Pons (tissue), 1 donor: ENCODE measurements at regions not wholly inside any gene's neighbourhood (a gene's known extent, or its start where the extent isn't known, plus 50 kb on each side); places are given as distances from the start of the nearest gene placed in this dataset.
A peak's percentile ranks its signal among the peaks of the same experiment; 100 is the strongest.
"Not testable (repeated sequence)": the region's sequence is repeated elsewhere in the genome, so short reads cannot be mapped to it uniquely, and the experiment has no call there.

Experiments used
- DNase-seq: peaks from one replicate; pipeline ENCODE4 v3.0.0-alpha.2; 2016; ENCODE audit warnings: low spot score

DNA sequence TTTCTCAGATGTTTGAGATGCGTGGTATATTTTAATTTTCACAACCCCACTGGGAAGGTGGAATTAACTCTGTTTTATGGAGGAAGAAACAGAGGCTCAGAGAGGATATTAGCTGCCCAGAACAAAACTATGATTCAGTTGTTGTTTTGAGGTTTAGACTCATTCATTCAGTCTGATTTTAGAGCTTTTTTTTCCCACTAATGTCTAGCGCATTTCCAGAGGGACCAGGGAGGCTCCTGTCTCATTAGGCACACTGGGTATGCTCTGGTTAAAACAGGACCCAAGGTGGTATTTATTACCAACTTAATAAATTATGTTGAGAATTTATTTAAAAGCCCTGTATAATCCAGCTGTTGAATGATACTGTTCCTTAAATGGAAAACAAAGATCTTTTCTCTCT lies 272.0 kb upstream of the RGMA start:
- DNase-seq = no peak

DNA sequence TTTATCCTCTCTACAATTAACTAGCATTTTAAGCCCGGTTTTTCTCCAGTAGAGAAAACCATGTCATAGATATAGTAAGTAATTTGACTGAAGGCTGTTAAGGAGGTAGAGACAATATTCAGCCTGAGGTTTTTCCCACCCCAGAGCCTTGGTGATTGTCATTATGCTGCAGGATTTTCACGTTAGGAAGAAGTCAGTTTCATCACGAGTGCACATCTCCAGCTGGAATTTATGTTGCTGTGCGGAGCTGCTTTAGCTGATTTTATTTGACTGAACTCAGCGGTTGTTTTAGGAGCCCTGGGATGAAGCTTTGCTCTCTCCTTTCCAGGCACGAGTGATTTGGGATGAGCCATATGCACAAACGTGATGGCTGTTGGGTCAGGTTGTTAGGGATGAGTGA lies 271.3 kb upstream of the RGMA start:
- no peak for DNase-seq

DNA sequence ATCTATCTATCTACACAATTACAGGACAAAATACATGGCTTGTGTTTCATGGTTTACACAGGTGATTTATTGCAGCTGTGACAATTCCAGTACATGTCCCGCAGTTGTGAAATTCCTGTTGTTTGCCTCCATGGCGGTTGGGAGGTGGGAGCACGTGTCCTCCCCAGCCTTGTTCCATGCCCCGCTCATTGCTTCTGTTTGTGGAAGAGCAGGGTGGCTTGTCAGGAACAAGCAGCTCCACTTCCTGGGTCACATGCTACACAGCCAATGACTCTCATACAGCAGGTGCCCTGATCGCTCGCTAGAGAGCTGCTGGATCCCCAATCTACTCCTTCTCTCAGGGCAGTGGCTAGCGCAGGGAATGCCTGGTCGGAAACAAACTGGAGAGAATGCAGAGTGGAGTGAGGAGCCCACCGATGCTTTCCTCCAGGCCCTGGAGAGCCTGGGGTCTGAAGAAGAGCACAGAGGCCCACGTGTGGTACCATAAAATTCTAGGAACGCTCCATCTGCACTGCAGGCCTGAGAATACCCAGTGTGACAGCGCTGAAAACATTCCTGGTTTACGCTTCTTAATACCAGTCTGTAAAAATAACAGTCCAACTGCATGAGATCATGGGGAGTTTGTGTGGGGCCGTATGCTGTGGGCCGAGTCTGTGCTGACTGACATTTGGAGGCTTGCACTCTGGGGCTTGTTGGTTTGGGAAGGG lies 270.6 kb upstream of the RGMA start:
- no peak for DNase-seq

DNA sequence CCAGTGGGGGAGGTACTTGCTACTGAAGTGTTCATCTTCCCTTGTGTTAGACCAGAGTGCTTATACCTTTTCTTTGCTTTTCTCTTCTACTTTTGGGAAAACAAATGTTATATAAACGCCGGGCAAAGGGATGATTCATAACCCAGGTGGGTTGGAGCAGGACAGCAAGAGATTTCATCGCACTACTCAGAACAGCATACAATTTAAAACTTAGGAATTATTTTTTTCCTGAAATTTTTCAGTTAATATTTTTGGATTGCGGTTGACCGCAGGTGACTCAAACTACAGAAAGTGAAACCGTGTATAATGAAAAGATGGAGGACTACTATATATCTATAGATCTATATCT lies 270.0 kb upstream of the RGMA start:
- DNase-seq = no peak

DNA sequence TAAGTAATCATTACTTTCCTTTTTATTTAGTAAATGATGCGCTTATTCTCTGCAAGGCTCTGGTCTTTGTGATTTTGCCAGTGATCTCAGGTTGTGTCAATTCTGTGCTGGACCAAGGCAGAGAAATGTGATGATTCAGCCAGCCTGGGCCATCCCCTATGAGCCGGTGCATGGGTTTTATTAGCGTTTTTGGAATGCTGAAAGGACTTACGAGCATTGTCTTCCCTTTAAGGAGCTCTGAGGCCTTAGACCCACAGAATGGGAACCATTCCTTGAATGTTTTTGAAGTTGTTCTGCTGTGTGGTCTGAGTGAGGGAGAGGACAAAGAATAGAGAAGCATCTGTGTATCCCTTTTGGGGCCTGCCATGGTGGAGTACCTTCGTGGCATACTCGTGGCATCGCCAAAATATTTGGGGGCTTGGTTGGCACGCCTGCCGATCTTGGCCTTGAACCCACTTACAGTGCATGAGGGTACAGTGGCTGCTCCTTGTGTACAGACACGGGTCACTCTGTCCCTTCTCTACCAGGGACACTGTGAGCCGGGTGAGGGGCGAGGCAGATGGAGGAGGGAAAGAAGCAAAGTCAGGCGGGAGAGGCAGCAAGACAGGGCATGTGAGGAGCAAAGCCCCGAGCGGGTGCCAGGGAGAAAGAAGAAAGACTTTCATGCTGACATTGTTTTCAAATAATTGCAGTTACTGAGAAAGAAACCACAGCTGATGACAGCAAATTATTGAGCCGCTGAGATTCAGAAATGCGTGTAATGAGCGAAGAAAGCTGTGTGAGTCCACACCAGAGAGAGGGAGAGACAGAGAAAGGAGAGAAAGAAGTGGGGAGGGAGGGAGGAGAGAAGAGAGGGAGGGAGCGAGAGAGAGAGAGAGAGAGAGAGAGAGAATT lies 269.4 kb upstream of the RGMA start:
- DNase-seq = no peak

DNA sequence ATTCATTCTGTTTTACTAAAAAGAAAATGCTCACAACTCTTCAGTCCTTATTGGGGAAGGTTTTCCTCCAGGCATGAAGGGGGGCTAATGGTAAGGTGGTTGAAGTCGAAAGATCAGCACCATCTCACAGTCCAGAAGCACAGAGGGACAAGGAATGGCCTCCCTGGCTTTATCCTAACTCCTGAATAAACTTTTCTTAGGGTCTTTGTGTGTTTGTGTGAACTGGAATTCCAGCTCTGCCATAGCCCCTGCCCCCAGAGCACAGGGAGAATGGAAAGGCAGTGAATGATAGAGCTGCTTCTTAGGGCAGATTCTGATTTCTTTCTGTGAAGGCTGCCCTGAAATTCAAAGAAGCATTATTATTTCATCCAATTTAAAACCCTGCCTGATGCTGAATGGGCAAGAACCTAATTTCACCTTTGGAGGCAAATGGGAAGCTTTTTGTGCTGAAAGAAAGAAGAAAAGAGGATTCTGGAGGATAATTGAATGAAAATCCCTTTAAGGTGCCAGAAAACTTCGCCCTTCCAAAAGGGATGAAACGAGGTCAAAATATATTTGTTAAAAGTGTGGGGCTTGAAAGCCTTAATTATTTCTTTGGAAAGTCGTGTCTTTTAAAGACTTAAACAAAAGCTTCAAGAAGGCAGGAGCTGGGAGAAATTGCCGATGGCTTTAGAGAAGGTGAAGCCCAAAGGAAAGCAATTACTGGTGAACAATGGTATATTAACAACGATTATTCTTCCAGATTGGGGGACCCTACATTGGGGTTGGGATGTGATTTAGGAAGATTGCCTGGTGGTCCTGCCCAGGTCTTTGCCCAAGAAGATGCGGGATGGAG lies 259.9 kb upstream of the RGMA start:
- peak; percentile 7 for DNase-seq

DNA sequence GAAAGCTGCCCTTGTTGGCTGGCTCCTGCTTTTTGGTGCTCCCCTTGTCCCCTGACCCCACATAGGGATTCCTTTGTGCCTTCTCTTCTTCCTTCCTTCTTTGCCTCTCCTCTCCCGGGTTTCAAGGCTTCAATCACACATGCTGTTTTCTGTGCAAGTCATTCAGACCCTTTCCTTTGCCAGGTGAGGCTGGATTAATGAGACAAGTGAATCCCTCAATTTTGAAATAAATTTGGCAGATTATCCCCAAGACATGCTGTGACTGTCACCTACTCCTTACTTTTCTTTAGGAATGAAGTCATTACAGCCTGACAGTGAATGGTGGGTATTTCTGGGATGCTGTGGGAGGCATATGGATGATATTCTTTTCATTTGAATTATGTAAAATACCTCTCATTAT lies 259.0 kb upstream of the RGMA start:
- DNase-seq = no peak

DNA sequence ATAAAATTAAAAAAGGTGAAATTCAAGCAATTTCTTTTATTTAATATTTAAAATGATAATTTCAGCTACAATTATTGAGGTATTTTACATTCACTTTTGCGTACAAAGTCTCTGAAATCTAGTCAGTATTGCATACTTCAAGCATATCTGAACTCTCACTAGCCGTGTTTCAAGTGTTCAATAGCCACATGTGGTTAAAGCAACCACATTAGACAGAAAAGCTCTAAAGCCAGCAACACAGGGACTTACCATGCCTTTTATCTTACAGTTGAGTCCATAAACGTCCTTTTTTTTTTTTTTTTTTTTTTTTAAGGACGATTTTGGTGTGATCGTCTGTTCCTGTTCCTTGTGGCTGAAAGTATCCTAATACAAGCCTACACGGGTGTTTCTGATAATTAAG lies 257.0 kb upstream of the RGMA start:
- no peak for DNase-seq

DNA sequence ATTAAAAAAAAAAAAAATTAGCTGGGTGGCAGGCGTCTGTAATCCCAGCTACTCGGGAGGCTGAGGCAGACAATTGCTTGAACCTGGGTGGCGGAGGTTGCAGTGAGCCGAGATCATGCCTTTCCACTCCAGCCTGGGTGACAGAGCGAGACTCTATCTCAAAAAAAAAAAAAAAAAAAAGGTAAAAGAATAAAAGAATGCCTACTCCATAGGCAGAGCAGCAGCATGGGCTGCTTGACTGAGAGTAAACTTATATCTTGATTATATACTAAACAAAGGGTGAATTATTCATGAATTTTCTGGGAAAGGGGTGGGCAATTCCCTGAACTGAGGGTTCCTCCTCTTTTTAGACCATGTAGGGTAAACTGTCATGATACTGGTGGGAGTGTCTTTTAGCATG lies 254.4 kb upstream of the RGMA start:
- not testable (repeated sequence) for DNase-seq

DNA sequence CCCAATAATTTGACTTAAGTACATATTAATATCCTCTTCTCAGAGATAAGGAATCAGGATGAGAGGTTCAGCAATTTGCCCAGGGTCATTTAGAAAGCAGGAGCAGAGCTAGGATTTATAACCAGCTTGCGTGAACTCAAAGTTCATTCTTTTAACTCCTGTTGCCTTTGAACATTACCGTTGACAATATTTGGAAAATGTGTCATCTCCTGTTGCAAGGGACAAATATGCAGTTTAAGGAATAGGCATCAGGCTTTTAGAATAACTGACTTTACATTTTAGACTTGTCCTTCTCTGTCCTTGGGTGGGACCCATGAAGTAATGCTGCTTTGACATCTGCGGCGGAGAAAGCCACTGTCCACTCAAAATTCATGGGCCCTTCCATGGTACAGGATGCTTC lies 252.2 kb upstream of the RGMA start:
- DNase-seq = no peak

DNA sequence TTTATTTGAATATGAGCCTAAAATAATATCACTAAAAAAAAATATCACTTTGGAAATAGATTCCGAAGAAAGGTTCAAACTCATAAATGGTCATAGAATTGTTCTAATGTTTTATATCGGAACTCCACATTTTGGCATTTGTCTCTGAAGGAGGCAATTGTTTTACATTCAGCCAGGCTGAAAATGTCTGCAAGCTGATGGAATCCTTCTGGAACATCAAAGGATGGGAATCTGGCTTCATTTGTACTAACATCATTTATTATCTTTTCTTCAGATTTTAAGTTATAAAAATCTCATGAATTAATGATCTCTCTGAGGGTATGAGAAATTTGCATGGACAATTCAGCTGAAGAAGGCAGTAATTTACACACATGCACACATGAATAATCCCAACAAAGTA lies 251.4 kb upstream of the RGMA start:
- no peak for DNase-seq

DNA sequence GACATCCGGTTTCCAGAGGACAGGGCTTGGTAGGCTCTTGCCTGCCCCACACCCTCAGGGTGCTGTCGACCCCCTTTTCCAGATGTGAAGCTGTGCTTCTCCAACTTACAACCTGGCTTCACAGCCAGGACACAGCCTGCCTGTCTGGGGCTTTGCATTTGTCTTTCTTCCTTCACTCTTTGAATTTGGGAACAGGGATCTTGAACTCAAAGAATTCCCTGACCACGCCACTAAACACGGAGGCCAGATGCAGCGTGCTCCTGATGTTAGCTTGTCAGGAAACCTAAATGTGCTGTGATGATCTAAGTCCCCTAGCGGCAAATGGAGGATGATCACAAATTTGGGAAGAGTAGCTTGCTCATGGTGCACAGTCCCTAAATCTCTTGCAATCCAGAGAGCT lies 244.8 kb upstream of the RGMA start:
- no peak for DNase-seq

DNA sequence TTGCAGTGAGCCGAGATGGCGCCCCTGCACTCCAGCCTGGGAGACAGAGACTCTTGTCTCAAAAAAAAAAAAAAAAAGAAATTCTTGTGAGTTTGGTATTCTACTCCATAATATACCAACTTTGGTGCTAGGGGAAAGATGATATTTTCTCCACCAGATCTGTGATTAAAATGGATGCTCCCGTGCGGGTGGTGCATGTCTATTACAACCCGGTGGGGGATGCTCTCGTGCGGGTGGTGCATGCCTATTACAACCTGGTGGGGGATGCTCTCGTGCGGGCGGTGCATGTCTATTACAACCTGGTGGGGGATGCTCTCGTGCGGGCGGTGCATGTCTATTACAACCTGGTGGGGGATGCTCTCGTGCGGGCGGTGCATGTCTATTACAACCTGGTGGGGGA lies 244.1 kb upstream of the RGMA start:
- DNase-seq = not testable (repeated sequence)

DNA sequence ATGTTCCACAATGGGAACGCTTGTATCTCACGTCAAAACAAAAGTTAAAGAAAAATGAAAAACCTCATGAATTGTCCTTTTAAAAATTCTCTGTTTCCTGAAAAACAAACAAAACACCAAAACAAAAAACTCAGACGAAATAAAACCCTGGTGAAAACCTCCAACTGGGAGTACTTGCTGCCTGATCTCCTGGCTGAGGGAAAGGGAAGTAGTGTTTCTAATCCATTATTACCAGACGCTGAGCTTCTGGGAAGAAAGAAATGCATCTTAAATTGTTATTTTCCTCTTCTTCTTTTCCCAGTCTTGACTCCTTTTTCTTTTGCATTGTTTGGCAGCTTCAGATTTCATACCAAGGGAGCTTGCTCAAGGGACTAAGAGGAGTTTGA lies 243.2 kb upstream of the RGMA start:
- DNase-seq = no peak

DNA sequence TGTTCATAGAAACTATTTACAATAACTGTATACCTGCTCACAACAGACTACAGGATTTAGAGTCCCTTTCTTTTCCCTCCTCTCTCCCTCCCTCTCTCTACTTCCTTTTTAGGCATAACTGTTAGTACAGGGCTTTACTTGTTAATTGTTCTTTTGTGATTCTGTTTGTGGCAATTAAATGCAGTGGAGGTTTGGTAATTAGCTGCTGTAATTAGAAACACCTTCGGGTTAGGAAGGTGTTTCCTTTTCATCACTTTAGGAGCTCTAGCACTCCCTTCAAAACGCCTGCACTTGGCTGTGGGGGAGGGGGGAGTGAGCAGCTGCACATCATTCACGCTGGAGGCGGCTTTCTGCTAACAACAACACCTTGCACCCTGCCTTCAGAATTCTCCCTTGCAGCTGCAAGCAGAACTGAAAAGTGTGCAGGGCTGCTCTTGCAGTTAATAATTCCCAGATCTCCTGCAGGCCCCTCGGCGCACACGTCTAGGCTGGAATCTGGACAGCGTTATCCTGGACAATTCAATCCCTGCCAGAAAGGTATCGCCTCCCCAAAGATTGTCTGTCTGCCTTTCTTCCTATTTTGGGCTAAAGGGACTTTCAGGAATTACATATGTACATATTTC lies 242.6 kb upstream of the RGMA start:
- DNase-seq = no peak

DNA sequence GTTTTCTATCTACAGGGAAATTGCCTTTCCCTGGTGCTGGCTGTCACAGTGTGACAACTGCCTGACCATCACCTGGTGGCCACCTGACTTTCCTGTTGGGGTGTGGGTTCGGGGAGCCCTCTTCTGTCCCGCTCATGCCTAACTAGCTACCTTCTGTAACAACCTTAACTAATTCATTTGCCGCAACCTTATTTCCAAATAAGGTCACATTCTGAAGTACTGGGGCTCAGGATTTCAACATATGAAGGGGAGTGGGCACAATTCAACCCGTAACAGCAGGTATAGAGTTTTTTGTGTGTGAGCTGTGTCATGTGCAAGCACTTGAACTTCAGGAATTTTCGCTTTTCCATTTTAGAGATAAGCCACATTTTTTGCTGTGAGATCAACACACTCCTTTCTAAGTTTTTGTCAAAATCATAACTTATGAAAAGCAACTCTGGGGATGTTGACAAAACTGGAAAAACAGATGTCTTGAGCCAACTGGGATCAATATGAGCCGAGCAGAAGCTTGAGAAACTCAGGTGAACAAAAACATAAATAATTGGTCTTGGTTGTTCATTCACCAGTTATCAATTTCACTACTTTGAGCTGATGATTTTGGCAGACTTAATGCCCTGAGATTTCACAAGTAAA lies 242.0 kb upstream of the RGMA start:
- no peak for DNase-seq

DNA sequence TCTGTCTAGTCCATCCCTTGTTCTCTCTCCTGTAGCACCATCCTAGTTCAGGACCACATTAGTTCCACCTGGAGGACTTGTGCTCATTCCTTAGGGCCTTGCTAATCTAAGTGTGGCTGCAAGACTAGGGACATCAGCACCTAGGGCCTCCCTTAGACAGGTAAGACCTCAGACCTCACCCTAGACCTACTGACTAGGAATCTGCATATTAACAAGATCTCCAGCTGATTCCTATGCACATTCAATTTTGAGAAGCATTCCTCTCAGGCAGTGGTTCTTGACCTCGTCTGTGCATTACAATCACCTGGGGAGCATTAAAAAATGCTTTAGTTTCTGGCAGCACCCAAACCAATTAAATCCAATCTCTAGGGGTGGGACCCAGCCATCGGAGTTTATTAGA lies 238.4 kb upstream of the RGMA start:
- DNase-seq = no peak

DNA sequence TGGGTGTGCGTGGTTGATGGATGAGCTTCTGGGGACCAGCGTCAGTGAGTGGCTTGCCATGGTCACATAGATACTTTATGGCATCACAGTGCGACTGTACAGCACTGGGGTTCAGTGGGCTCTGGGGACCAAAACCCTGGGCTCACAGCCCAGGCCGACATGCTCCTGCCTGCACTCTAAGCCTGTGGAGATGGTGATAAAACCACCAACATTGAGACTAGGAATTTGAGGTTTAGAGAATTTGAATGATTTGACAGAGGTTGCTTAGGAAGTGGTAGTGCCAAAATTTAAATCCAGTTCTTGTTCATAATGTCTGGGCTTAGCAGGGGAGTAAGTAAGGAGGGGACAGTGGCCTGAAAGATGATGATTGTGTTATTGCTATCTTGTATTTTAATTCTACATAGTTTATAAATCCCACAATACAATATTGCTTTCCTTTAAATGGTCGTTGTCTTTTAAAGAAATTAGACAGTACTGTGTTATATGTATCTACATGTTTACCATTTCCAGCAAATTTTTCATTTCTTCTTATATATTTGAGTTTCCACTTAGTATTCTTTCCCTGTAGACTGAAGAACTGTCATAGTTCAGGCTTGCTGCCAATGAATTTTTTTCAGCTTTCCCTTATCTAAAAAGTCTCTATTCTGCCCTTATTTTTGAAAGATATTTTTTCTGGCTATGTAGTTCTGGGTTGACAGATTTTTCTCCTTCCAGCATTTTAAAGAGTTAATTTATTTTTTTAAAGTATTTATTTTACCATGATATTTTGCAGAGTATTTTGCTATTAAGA lies 235.4 kb upstream of the RGMA start:
- DNase-seq = no peak

DNA sequence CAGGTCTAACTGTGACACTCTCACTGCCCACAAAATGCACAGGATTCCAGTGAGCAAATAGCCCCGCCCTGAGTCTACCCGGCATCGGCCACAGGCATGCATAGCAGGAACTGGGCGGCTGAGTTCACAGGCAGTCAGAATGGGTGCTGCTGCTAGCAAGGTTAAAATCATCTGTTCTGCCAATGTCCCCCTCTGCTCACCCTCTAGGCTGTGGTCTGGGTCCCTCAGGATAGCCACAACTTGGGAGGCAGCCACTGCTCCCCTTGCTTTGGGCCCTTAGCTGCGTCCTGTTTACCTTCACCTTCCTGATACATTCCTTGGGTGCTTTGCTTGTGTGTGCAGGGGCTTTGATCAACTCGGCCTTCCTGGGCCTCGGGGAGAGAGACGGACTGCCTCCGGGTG lies 232.9 kb upstream of the RGMA start:
- DNase-seq = no peak

DNA sequence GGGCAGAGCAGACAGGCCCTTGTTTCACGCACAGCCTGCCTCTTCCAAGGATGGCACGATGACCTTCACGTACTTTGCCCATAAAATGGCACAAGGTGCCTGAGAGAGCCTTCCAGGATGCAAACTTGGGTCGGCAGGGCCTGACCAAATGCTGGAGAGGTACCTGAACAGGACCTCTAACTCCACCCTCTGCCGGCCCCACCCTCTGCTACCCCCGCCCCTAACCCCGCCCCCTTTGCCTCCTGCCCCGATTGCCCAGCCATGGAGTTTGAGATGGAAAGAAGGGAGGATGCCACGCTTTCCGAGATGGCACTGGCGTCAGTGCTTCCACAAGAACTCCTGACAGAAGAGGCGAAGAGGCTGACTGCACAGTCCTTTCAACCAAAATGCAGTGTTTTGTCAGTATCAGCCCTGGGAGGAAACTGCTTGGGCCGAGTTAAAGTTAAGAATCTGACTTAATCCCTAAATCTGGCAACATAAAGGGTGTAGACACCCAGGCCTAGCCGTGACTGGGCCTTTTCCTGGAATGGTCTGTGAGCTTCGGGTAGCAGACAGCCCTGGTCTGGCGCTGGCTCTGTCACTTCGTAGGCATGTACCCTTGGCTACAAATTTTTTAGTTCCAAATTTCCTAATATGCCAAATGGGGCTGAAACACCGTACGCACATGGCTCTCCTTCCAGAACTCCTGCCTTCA lies 230.3 kb upstream of the RGMA start:
- DNase-seq = no peak
